ENCODE measurements at regions not wholly inside any gene's neighbourhood (a gene's known extent, or its start where the extent isn't known, plus 50 kb on each side); places are given as distances from the start of the nearest gene placed in this dataset.

DNA sequence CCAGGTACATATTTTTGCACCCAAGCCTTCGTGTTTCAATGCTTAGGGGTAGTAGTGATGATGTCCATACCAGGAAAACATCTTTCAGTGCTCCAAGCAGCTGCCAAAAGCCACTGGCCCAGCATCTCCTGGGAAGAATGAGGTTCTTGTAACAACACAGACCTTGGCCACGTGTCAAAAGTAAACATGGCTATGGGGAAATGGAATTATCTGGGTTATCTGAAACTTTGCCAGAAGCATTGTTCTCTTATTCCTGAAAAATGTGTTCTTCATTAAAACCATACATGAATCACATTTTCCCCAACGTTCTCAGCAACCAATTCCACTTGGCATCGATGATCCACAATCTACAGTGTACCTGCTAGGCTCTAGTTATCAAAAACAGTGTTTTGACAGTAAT, 524.2 kb upstream of the EEF2KMT start:
- Histone ChIP-seq H3K4me3 (no peak overlapping the region), H3K36me3 (no peaks in the 10 kb centered on the region), H3K27ac (no peak overlapping the region), H3K27me3 (replicated peaks in 1 of 7) (peaks cover 0 to 27% (median 0%) of the 10 kb centered on the region in 7 donors), H3K9me3 (peaks cover 0 to 22% (median 3%) of the 10 kb centered on the region in 8 donors), H3K4me1 (no peaks in the 10 kb centered on the region)
- WGBS, 5 donors = 42 to 63% (median 50%) methylated on average over 4 of the region's 4 CpGs
- no peak for DNase-seq
- intact Hi-C loops (cut with DNase I; ENCODE audit: low total_unique reads) = no loop called here
- no peak for TF ChIP-seq POLR2AphosphoS5 (IDR thresholded peaks at IDR 0.05)
- TF ChIP-seq POLR2A (IDR thresholded peaks at IDR 0.05) = no peak
- TF ChIP-seq, protein P1, sequence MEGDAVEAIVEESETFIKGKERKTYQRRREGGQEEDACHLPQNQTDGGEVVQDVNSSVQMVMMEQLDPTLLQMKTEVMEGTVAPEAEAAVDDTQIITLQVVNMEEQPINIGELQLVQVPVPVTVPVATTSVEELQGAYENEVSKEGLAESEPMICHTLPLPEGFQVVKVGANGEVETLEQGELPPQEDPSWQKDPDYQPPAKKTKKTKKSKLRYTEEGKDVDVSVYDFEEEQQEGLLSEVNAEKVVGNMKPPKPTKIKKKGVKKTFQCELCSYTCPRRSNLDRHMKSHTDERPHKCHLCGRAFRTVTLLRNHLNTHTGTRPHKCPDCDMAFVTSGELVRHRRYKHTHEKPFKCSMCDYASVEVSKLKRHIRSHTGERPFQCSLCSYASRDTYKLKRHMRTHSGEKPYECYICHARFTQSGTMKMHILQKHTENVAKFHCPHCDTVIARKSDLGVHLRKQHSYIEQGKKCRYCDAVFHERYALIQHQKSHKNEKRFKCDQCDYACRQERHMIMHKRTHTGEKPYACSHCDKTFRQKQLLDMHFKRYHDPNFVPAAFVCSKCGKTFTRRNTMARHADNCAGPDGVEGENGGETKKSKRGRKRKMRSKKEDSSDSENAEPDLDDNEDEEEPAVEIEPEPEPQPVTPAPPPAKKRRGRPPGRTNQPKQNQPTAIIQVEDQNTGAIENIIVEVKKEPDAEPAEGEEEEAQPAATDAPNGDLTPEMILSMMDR (IDR thresholded peaks at IDR 0.05 in 8 of 11, conservative IDR thresholded peaks at IDR 0.05 in 3 of 11) = no peak

DNA sequence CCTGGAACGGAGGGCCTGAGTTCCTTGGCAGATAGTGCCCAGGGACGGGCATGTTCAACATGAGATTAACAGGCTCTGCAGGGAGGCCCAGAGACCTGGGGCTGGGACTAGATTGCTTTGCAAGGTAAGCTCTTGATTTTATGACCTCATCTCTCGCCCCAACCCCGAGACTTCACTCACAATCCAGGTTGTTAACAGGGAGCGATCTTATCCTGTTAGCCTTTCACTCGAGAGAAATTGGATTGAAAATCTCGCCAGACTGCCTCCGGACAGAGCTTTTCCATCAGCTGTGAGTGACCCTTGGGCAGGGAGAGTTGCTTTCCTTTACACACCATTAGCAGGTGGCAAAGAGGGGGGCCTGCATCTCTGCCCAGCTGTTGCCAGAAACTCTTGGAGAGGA, 521.7 kb upstream of the EEF2KMT start:
- TF ChIP-seq POLR2AphosphoS5 (IDR thresholded peaks at IDR 0.05) = no peak
- TF ChIP-seq, protein P1 (IDR thresholded peaks at IDR 0.05 in 8 of 11, conservative IDR thresholded peaks at IDR 0.05 in 3 of 11) = no peak
- TF ChIP-seq POLR2A (IDR thresholded peaks at IDR 0.05) = no peak
- 63 to 84% (median 74%) methylated on average over 8 of the region's 8 CpGs for WGBS, 5 donors
- Histone ChIP-seq H3K36me3 (no peaks in the 10 kb centered on the region), H3K9me3 (no peaks in the 10 kb centered on the region), H3K27me3 (replicated peaks in 1 of 7) (peaks cover 0 to 48% (median 0%) of the 10 kb centered on the region in 7 donors), H3K27ac (no peak overlapping the region), H3K4me3 (no peak overlapping the region), H3K4me1 (no peaks in the 10 kb centered on the region)
- intact Hi-C loops (cut with DNase I; ENCODE audit: low total_unique reads) = no loop called here
- DNase-seq = no peak

DNA sequence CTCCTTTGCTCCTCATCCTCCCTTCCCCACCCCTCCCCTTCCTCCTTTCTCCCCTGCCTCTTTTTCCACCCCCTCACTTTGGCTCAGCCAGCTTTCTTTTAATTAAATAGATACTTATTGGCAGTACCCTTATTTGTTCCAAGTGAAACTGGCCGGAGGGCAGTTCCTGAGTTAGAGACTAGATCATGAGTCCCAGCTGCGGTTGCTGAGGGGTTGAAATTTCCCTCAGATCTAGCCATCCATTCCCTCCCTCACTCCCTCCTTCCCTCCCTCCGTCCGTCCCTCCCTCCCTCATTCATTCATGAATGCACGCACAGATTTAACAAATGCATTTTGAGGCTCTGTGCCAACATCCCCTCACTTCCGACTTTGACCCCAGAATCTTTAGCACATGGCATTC, 519.2 kb upstream of the EEF2KMT start:
- Histone ChIP-seq H3K4me1 (no peaks in the 10 kb centered on the region), H3K27ac (no peak overlapping the region), H3K36me3 (no peaks in the 10 kb centered on the region), H3K4me3 (no peak overlapping the region), H3K27me3 (replicated peaks in 1 of 7) (peaks cover 0 to 48% (median 0%) of the 10 kb centered on the region in 7 donors), H3K9me3 (peaks cover 0 to 3% (median 0%) of the 10 kb centered on the region in 8 donors)
- TF ChIP-seq POLR2A (IDR thresholded peaks at IDR 0.05) = no peak
- TF ChIP-seq, protein P1 (IDR thresholded peaks at IDR 0.05 in 8 of 11, conservative IDR thresholded peaks at IDR 0.05 in 3 of 11) = no peak
- no peak for TF ChIP-seq POLR2AphosphoS5 (IDR thresholded peaks at IDR 0.05)
- WGBS, 5 donors = 50 to 56% (median 53%) methylated on average over 6 of the region's 6 CpGs
- DNase-seq = no peak
- intact Hi-C loops (cut with DNase I; ENCODE audit: low total_unique reads) = no loop called here

DNA sequence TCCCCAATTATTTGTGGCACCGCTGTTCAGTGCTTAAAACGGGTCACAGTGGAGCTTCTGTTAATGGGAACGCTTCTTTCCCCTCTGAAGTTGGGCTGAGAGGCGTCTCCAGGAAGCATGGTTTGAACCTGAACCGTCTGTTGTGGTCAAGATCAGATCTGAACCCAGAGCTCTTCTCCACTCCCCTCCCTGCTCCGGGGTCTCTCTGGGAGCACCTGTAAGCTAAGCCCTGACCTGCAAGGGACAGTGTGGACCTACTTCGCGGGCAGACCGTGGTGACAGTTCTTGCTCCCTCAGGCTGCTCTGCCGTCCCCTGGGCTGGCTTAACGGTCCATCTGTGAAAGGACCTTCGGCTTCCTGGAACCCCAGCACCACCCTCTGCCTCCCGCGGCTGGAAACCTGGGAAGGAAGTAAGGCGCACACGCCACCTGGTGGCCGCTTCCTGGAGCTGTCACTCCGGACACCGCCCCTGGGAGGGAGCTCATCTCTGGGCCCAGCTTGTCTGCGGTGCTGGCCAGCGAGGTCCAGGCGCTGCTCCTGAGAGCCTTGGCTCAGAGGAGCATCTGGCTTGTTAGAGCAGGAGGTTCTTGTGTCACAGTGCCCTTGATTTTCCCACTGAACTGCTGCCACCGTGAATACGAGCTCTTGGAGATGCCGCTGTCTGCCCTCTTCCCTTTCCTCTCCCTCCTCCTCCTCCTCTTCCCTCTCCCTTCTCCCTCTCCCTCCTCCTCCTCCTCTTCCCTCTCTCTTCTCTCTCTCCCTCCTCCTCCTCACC, 518.5 kb upstream of the EEF2KMT start:
- DNase-seq = peak; percentile 72
- no peak for TF ChIP-seq POLR2A (IDR thresholded peaks at IDR 0.05)
- TF ChIP-seq POLR2AphosphoS5 (IDR thresholded peaks at IDR 0.05) = no peak
- TF ChIP-seq, protein P1 (IDR thresholded peaks at IDR 0.05 in 8 of 11, conservative IDR thresholded peaks at IDR 0.05 in 3 of 11) = peak in 6 of 11 experiments; percentile 32 to 66 (median 55)
- Histone ChIP-seq H3K27ac (no peak overlapping the region), H3K27me3 (replicated peaks in 1 of 7) (peaks cover 0 to 48% (median 0%) of the 10 kb centered on the region in 7 donors), H3K4me3 (no peak overlapping the region), H3K4me1 (no peaks in the 10 kb centered on the region), H3K36me3 (no peaks in the 10 kb centered on the region), H3K9me3 (peaks cover 0 to 3% (median 0%) of the 10 kb centered on the region in 8 donors)
- 12 to 22% (median 13%) methylated on average over 12 to 25 of the region's 25 CpGs for WGBS, 5 donors
- intact Hi-C loops (cut with DNase I; ENCODE audit: low total_unique reads) = no loop called here
